IPS-20b (cell line): ENCODE measurements at regions not wholly inside any gene's neighbourhood (a gene's known extent, or its start where the extent isn't known, plus 50 kb on each side); places are given as distances from the start of the nearest gene placed in this dataset.
"Not testable (repeated sequence)": the region's sequence is repeated elsewhere in the genome, so short reads cannot be mapped to it uniquely, and the experiment has no call there.

Source experiments
- H3K27ac ChIP-seq: one replicate; pipeline ENCODE4 v1.5.1; 2013; ENCODE audit warnings: low read length
- H3K27me3 ChIP-seq: 2 replicates; pipeline ENCODE4 v1.6.1; 2013; ENCODE audit warnings: mild to moderate bottlenecking, low read length, inconsistent platforms; ENCODE audit not compliant: insufficient read depth
- H3K36me3 ChIP-seq: 2 replicates; pipeline ENCODE4 v1.6.1; 2013; ENCODE audit warnings: low read depth, mild to moderate bottlenecking, inconsistent platforms, low read length, moderate library complexity; ENCODE audit not compliant: insufficient read depth
- H3K4me1 ChIP-seq: 2 replicates; pipeline ENCODE4 v1.6.1; 2013; ENCODE audit warnings: mild to moderate bottlenecking, control low read depth, inconsistent platforms, low read length, moderate library complexity; ENCODE audit not compliant: insufficient read depth
- H3K4me3 ChIP-seq: 2 replicates; pipeline ENCODE4 v1.5.1; 2013; ENCODE audit warnings: mild to moderate bottlenecking, low read length, inconsistent platforms
- H3K9ac ChIP-seq: 2 replicates; pipeline ENCODE4 v1.6.1; 2013; ENCODE audit warnings: low read depth, mild to moderate bottlenecking, inconsistent platforms, low read length, moderate library complexity
- H3K9me3 ChIP-seq: 2 replicates; pipeline ENCODE4 v1.6.1; 2013; ENCODE audit warnings: mild to moderate bottlenecking, low read depth, low read length, inconsistent platforms; ENCODE audit not compliant: insufficient read depth

DNA sequence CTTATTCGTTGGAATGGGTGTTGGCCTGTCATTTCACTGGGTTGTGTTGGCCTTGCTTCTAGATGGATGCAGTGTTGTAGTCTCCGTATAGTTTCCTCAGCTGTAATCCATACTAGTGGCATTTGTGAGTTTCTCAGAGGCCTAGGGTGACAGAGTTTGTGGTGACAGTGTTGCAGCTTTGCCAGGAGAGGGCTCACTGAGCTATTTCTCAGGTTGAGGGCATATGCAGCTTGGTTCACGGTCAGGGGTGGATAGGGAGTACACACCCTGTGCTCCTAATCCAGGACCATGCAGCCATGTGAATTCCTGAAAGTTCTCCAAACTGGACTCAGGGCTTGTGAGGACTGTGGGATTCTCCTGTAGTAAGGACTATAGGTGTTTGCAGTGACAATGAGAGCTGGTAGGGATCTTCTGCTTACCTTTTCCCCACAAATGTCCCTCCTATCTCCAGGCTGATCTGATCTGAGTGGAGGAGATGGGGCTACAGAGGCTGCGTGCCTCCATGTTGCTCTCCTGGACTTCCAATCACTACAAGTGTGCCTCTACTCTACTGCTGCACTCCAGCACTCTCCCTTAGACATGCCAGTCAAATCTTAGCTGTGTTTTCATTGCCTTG is 229.0 kb downstream of the STK31 start:
- Histone ChIP-seq H3K9me3 (no peaks in the 10 kb centered on the region), H3K9ac (no peak overlapping the region), H3K27ac (no peak overlapping the region), H3K27me3 (no peaks in the 10 kb centered on the region), H3K4me3 (no peak overlapping the region), H3K4me1 (no peaks in the 10 kb centered on the region), H3K36me3 (no peaks in the 10 kb centered on the region)

DNA sequence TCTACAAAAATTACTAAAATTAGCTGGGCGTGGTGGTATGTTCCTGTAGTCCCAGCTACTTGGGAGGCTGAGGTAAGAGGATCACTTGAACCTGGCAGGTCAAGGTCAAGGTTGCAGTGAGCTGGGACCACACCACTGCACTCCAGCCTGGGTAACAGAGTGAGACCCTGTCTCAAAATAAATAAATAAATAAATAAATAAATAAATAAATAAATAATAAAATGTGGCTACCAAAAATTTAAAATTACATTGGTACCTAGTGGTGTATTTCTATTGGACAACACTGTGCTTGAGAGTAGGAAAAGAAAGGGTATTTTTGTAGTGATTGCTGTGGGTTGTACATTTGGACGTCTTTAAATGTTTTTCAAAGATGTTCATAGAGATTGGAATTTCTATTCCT is 229.7 kb downstream of the STK31 start:
- not testable (repeated sequence) for H3K9me3 ChIP-seq, H3K27me3 ChIP-seq, H3K9ac ChIP-seq, H3K4me3 ChIP-seq, H3K4me1 ChIP-seq, H3K36me3 ChIP-seq, H3K27ac ChIP-seq

GRCh38 chr7:23941551-23941950 is 231.5 kb downstream of the STK31 start:
- no peaks in the 10 kb centered on the region for H3K27me3 ChIP-seq
- no peaks in the 10 kb centered on the region for H3K4me1 ChIP-seq
- no peaks in the 10 kb centered on the region for H3K36me3 ChIP-seq
- no peak overlapping the region for H3K4me3 ChIP-seq
- H3K9me3 ChIP-seq, result peaks cover 10% of the 10 kb centered on the region
- no peak overlapping the region for H3K27ac ChIP-seq
- H3K9ac ChIP-seq, result no peak overlapping the region

GRCh38 chr7:23942032-23942431 is 232.0 kb downstream of the STK31 start:
- peaks cover 14% of the 10 kb centered on the region for H3K9me3 ChIP-seq
- no peak overlapping the region for H3K4me3 ChIP-seq
- H3K4me1 ChIP-seq, result no peaks in the 10 kb centered on the region
- no peaks in the 10 kb centered on the region for H3K27me3 ChIP-seq
- no peaks in the 10 kb centered on the region for H3K36me3 ChIP-seq
- no peak overlapping the region for H3K9ac ChIP-seq
- no peak overlapping the region for H3K27ac ChIP-seq

DNA sequence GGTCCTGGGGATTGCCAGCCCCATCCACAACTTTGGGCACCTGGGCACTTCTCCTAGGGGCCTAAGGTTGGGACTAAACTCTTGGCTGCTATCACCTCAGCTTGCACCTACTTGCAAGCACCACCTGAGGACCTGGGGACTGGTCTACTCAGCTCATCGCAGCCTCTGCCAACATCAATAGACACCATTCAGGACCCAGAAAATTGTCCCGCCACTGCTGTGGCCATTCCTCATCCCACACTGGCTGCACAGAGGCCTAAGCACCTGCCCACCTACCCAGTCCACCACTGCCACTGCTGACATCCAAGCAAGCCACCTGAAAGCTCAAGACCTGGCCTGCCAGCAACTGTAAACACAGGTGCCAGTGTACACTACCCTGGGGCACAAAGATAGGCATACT is 234.1 kb downstream of the STK31 start:
- Histone ChIP-seq H3K9ac (no peak overlapping the region), H3K36me3 (no peaks in the 10 kb centered on the region), H3K27ac (no peak overlapping the region), H3K4me3 (no peak overlapping the region), H3K9me3 (peaks cover 16% of the 10 kb centered on the region), H3K27me3 (no peaks in the 10 kb centered on the region), H3K4me1 (no peaks in the 10 kb centered on the region)

DNA sequence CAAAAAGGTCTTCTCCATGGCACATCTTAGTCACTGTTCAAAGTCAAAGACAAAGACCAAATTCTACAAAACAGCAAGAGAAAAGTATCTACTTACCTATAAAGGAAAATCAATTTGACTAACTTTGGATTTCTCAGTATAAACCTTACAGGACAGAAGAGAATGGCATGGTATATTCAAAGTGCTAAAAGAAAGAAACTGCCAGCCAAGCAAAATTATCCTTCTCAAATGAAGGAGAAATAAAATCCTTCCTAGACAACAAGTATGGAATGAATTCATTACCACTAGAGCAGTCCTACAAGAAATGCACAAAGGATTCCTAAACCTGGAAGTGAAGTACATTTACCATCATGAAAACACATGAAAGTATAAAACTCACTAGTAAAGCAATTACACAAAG is 235.5 kb downstream of the STK31 start:
- H3K4me1 ChIP-seq, result no peaks in the 10 kb centered on the region
- H3K9ac ChIP-seq, result no peak overlapping the region
- peaks cover 16% of the 10 kb centered on the region for H3K9me3 ChIP-seq
- no peaks in the 10 kb centered on the region for H3K36me3 ChIP-seq
- no peak overlapping the region for H3K4me3 ChIP-seq
- H3K27ac ChIP-seq, result no peak overlapping the region
- H3K27me3 ChIP-seq, result no peaks in the 10 kb centered on the region

GRCh38 chr7:23955145-23955544 is 245.1 kb downstream of the STK31 start:
- H3K27ac ChIP-seq, result no peak overlapping the region
- H3K9me3 ChIP-seq, result no peaks in the 10 kb centered on the region; the same call in 1 of the 2 replicates
- H3K27me3 ChIP-seq, result no peaks in the 10 kb centered on the region
- H3K4me1 ChIP-seq, result peaks cover 6% of the 10 kb centered on the region; the same call in 1 of the 2 replicates
- H3K36me3 ChIP-seq, result no peaks in the 10 kb centered on the region
- H3K9ac ChIP-seq, result no peak overlapping the region
- H3K4me3 ChIP-seq, result no peak overlapping the region

DNA sequence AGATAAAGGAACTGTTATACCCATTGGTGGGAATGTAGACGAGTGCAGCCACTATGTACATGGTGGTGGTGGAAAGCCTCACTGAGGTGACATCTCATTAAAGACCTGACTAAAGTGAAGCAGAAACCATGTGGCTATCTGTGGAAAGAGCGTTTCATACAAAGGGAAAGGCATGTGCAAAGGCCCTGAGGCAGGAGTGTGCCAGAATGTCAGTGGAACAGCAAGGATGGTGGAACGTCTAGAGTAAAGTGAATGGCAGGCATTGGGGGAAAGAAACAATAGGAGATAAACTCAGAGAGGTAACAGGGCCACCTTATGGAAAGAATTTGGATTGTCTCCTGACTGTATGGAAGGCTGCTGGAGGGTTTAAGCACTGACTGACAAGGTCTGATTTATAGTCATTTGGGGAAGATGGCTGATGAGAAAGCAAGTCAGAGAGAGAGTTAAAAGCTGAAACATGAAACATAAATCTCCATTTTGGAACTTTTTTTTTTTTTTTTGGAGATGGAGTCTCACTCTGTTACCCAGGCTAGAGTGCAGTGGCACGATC is 245.7 kb downstream of the STK31 start:
- H3K27me3 ChIP-seq, result no peaks in the 10 kb centered on the region
- H3K36me3 ChIP-seq, result no peaks in the 10 kb centered on the region
- no peak overlapping the region for H3K4me3 ChIP-seq
- H3K4me1 ChIP-seq, result peaks cover 6% of the 10 kb centered on the region; the same call in 1 of the 2 replicates
- H3K27ac ChIP-seq, result no peak overlapping the region
- no peak overlapping the region for H3K9ac ChIP-seq
- H3K9me3 ChIP-seq, result no peaks in the 10 kb centered on the region; the same call in 1 of the 2 replicates

DNA sequence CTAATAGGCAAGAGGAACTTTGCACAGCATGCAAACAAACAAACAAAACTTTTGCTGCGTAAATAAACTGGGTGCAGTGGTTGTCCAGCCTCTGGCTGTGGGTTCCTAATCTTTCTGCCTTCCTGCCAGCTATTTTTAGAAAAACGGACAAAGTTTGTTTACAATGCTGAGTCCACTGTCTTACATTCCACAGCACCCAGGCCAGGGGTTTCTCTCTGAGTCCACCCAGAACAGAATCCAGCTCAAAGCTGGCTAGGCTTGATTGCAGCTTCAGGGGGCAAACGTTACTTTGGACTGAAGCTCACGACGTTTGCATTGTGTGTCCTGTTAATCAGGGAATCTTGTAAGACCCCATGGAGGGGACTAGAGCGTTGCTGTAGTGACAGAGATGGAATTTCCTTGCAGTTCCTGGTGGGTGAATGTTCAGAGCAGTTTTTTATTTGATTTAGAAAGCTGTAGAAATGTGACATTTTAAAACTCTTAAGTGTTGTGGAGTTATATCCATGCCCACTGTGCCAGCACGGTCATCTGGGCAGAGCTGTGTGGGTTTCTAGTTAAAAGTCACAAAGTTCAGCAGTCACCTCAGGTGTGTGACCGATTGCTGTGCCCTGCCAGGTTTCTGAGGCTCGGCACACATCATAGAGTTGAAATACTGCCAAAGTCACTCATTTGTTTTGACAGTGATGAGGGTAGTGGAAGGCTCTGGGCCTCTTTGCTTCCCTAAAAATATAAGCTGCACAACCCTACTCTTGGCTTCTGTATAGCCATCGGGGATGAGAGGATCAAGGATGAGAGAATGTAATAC is 247.0 kb downstream of the STK31 start:
- Histone ChIP-seq H3K27me3 (no peaks in the 10 kb centered on the region), H3K36me3 (no peaks in the 10 kb centered on the region), H3K4me3 (no peak overlapping the region), H3K9ac (no peak overlapping the region), H3K4me1 (peaks cover 6% of the 10 kb centered on the region; the same call in 1 of the 2 replicates), H3K9me3 (no peaks in the 10 kb centered on the region; the same call in 1 of the 2 replicates), H3K27ac (no peak overlapping the region)

DNA sequence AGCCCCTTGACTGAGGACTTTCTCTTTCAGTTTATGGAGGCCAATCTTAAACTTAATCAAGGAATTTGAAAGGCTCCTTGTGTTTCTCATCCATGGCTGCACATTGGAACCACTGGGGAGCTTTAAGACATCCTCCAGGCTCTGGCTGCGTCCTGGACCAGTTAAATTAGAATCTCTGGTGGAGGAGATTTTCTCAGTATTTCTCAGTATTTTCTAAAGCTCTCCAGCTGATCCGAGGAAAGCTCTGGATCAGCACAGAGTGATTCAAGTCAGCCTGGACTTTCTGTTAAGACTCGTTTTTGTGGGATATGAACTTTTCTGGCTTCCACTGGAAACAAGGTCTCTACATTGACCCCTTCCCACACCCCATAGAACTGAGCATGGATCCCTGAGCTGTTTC is 249.8 kb downstream of the STK31 start:
- Histone ChIP-seq H3K4me3 (no peak overlapping the region), H3K36me3 (no peaks in the 10 kb centered on the region), H3K27me3 (no peaks in the 10 kb centered on the region), H3K9me3 (no peaks in the 10 kb centered on the region), H3K27ac (no peak overlapping the region), H3K9ac (no peak overlapping the region), H3K4me1 (peaks cover 6% of the 10 kb centered on the region; the same call in 1 of the 2 replicates)

DNA sequence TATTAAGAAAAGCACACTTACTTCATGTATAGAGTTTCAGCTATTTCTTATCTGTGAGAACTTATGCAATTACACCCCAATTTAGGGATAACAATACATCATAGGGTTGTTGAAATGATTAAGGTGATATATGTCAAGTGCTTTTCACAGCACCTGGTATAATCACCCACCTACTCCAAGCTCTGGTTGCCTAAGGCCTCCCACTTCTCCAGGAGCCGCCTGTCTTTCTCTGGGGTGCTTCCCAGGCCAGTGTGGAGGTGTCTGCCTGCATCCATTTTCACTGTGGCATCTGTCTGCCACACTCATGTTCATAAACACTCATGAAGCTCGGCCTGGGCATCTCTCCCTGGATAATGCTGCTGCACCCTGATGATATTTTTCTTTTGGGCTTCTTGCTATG is 250.3 kb downstream of the STK31 start:
- Histone ChIP-seq H3K27me3 (no peaks in the 10 kb centered on the region), H3K4me1 (peaks cover 6% of the 10 kb centered on the region; the same call in 1 of the 2 replicates), H3K9me3 (no peaks in the 10 kb centered on the region), H3K36me3 (no peaks in the 10 kb centered on the region), H3K27ac (no peak overlapping the region), H3K9ac (no peak overlapping the region), H3K4me3 (no peak overlapping the region)
